ENCODE measurements at regions not wholly inside any gene's neighbourhood (a gene's known extent, or its start where the extent isn't known, plus 50 kb on each side); places are given as distances from the start of the nearest gene placed in this dataset.

GRCh38 chr11:70486731-70487130 lies 88.4 kb downstream of the CTTN start:
- no peak for DNase-seq

GRCh38 chr11:70487160-70487559 lies 88.8 kb downstream of the CTTN start:
- DNase-seq, result no peak

- DNase-seq, result no peak
Observed at GRCh38 chr11:70487756-70488155, 89.4 kb downstream of the CTTN start.

- no peak for DNase-seq
Observed at GRCh38 chr11:70488171-70488703, 89.9 kb downstream of the CTTN start.

GRCh38 chr11:70489276-70489675 lies 90.9 kb downstream of the CTTN start:
- DNase-seq, result no peak

GRCh38 chr11:70490208-70490607 lies 91.9 kb downstream of the CTTN start:
- DNase-seq, result no peak

GRCh38 chr11:70490723-70491558 lies 92.6 kb downstream of the CTTN start:
- no peak for DNase-seq

- DNase-seq, result no peak
Observed at GRCh38 chr11:70491696-70492472, 93.6 kb downstream of the CTTN start.

GRCh38 chr11:70493089-70493474 lies 94.8 kb downstream of the CTTN start:
- DNase-seq, result no peak

- DNase-seq, result no peak
Observed at GRCh38 chr11:70493891-70494290, 95.6 kb downstream of the CTTN start.

- DNase-seq, result no peak
Observed at GRCh38 chr11:70494559-70495350, 96.4 kb downstream of the CTTN start.

GRCh38 chr11:70495351-70496310 lies 97.3 kb downstream of the CTTN start:
- DNase-seq, result no peak

GRCh38 chr11:70496591-70497535 lies 98.5 kb downstream of the CTTN start:
- no peak for DNase-seq

GRCh38 chr11:70497536-70498075 lies 99.3 kb downstream of the CTTN start:
- no peak for DNase-seq

- DNase-seq, result no peak
Observed at GRCh38 chr11:70498171-70498571, 99.8 kb downstream of the CTTN start.

- no peak for DNase-seq
Observed at GRCh38 chr11:70498976-70499801, 100.9 kb downstream of the CTTN start.

GRCh38 chr11:70500076-70500847 lies 101.9 kb downstream of the CTTN start:
- DNase-seq, result no peak

- DNase-seq, result no peak
Observed at GRCh38 chr11:70501051-70501901, 102.9 kb downstream of the CTTN start.
